ENCODE measurements at regions not wholly inside any gene's neighbourhood (a gene's known extent, or its start where the extent isn't known, plus 50 kb on each side); places are given as distances from the start of the nearest gene placed in this dataset.

GRCh38 chr5:61744690-61745619 lies 412.9 kb downstream of the ZSWIM6 start:
- no peak overlapping the region for H3K4me3 ChIP-seq (ENCODE audit: low read length)
- TF ChIP-seq, protein P1, sequence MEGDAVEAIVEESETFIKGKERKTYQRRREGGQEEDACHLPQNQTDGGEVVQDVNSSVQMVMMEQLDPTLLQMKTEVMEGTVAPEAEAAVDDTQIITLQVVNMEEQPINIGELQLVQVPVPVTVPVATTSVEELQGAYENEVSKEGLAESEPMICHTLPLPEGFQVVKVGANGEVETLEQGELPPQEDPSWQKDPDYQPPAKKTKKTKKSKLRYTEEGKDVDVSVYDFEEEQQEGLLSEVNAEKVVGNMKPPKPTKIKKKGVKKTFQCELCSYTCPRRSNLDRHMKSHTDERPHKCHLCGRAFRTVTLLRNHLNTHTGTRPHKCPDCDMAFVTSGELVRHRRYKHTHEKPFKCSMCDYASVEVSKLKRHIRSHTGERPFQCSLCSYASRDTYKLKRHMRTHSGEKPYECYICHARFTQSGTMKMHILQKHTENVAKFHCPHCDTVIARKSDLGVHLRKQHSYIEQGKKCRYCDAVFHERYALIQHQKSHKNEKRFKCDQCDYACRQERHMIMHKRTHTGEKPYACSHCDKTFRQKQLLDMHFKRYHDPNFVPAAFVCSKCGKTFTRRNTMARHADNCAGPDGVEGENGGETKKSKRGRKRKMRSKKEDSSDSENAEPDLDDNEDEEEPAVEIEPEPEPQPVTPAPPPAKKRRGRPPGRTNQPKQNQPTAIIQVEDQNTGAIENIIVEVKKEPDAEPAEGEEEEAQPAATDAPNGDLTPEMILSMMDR (conservative IDR thresholded peaks at IDR 0.05; ENCODE audit: low read depth, low read length) = no peak
- DNase-seq (ENCODE audit: low read depth) = no peak

DNA sequence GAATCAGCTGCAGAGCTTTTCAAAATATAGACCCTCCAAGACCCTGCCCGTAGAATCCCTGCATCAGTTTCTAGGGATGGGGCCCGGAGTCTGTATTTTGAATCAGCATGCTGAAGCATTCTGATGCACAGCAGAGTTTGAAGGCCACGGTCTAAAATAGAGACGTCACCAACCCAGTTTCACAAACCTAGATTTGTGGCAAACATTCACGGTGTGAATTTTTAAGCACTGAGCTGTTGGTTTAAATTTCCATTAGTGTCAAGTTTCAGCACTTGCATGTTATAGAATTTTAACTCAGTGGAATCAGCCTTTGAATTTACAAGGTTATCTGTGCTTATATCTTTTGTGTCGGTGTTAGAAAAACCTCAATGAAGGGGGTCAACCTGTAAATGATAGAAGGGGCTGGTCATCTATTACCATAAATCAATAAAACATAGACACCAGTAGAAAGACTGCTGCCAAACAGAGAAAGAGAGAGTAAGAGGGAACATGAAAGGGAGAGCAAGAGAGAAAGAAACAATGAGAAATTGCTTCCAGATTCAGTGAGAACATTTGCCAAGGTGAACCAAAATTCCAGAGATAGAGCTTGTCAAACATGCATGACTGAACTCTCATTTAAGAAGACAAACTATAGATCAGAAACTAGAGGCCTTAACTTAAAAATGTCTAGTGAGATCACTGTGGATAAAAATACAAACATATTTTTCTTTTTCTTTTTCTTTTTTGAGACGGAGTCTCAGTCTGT lies 414.9 kb downstream of the ZSWIM6 start:
- no peak overlapping the region for H3K4me3 ChIP-seq (ENCODE audit: low read length)
- TF ChIP-seq, protein P1 (conservative IDR thresholded peaks at IDR 0.05; ENCODE audit: low read depth, low read length) = no peak
- DNase-seq (ENCODE audit: low read depth) = no peak

DNA sequence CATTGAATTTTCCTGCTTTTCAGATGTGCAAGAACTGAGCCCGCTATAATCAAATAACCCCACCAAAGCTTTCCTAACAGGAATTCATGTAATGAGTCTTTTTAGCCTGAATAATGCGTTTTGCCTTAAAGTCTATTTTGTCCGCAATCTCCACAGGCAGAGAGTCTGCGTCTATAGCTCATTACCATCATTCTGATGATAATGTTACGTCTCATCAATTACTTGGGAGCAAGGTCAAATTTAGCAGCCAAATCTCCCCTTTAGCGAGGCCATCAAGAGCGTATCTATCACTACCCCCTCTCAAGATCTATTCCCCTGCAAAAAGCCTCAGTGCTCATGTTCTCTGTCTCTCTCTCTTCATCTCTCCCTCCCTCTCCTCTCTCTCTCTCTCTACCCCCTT lies 416.1 kb downstream of the ZSWIM6 start:
- TF ChIP-seq, protein P1 (conservative IDR thresholded peaks at IDR 0.05; ENCODE audit: low read depth, low read length) = no peak
- DNase-seq (ENCODE audit: low read depth) = no peak
- H3K4me3 ChIP-seq (ENCODE audit: low read length) = no peak overlapping the region

DNA sequence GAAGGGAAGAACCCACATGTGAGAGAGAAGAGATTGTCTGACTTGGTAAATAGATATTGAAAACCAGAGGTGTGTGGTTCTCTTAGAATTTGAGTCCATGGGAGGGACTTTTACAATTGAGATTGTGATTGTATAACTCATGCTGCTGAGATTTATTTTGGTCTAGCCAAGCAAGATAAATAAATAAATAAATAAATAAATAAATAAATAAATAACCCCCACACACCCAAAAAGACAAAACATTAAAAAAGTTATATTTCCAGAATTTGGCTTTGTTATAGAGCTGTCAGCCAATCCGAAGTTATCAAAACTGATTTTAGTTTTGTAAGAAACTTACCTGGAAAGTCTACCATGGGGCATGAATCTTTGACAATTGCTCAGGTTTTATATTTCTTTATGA lies 416.6 kb downstream of the ZSWIM6 start:
- no peak for DNase-seq (ENCODE audit: low read depth)
- no peak overlapping the region for H3K4me3 ChIP-seq (ENCODE audit: low read length)
- TF ChIP-seq, protein P1 (conservative IDR thresholded peaks at IDR 0.05; ENCODE audit: low read depth, low read length) = no peak

GRCh38 chr5:61752588-61752987 lies 420.5 kb downstream of the ZSWIM6 start:
- DNase-seq (ENCODE audit: low read depth) = no peak
- no peak overlapping the region for H3K4me3 ChIP-seq (ENCODE audit: low read length)
- TF ChIP-seq, protein P1 (conservative IDR thresholded peaks at IDR 0.05; ENCODE audit: low read depth, low read length) = no peak

DNA sequence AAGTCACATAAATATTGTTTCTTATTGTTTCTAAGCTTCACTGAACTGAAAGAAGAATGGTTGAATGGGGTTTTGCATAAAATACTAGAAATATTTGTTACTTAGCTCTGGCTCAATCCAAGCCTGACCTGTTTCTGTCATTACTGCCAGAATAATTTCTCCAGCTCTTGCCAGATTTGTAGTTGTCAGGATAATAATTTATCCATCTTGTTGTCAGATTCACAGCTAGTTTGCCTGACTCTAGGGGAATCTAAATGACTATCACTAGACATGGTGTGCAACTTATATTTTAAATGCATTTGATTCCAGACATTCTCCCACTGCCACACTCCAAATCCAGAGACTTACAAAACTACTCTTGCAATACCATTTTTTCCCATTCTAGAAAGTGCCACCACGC lies 422.7 kb downstream of the ZSWIM6 start:
- TF ChIP-seq, protein P1 (conservative IDR thresholded peaks at IDR 0.05; ENCODE audit: low read depth, low read length) = no peak
- no peak for DNase-seq (ENCODE audit: low read depth)
- no peak overlapping the region for H3K4me3 ChIP-seq (ENCODE audit: low read length)

Data from retinal pigment epithelial cell (primary cell).